PC-9 (cell line): ENCODE measurements at regions not wholly inside any gene's neighbourhood (a gene's known extent, or its start where the extent isn't known, plus 50 kb on each side); places are given as distances from the start of the nearest gene placed in this dataset.

Source experiments
- CTCF ChIP-seq: fragments of 200-600 bp; sonication (generic); conservative IDR thresholded peaks from 2 replicates; pipeline ENCODE4 v1.6.1; 2017; ENCODE audit warnings: mixed run types, antibody characterized with exemption, mild to moderate bottlenecking, moderate library complexity
- EZH2 ChIP-seq: fragments of 200-600 bp; sonication (generic); IDR thresholded peaks from 2 replicates; pipeline ENCODE4 v1.8.0; 2017; ENCODE audit warnings: antibody characterized with exemption, low read depth

- TF ChIP-seq CTCF (no peak), EZH2 (no peak)
These were observed 245.6 kb upstream of the NEIL3 start for GRCh38 chr4:177064116-177064515.
